K562 (cell line): ENCODE measurements at regions not wholly inside any gene's neighbourhood (a gene's known extent, or its start where the extent isn't known, plus 50 kb on each side); places are given as distances from the start of the nearest gene placed in this dataset.

Experiments used
- ATAC-seq: fragments of 200-7000 bp; cut with Tn5 transposase; 3 replicates; pipeline ENCODE4 v1.9.1; 2020; ENCODE audit warnings: moderate library complexity
- BruUV-seq: library from RNA; stranded (reverse); fragments of 400-500 nt; replicated peaks from 2 replicates; lab custom pipeline; 2021; lab: Mats Ljungman, UMichigan
- CTCF ChIA-PET: fragments of 300-600 bp; formaldehyde crosslinking; extraction: SDS; loops from one replicate; lab custom pipeline; 2021; ENCODE audit warnings: low intra/inter-chr PET ratio; lab: Yijun Ruan, JAX
- POLR2A ChIA-PET: fragments of 300-600, 350-650 bp; sonication (Branson Sonifier 250); formaldehyde crosslinking; extraction: SDS; loops from one replicate; lab custom pipeline; 2021; ENCODE audit warnings: antibody characterized with exemption, inconsistent platforms; lab: Yijun Ruan, JAX
- DNase-seq, 4 experiments: peaks; one replicate each; pipeline versions ENCODE4 v3.0.0 to v3.0.0-alpha.2; 2011 to 2018; ENCODE audit warnings: low spot score in 3 of 4, mixed read lengths in 3 of 4; ENCODE audit errors: extremely low read depth in 1 of 4
- FAIRE-seq: peaks from 2 replicates; lab custom pipeline; 2011; peaks lifted over from hg19 to GRCh38; lab: Jason Lieb, UNC
- H2AFZ ChIP-seq: 2 replicates; pipeline ENCODE4 v1.6.0; 2011; ENCODE audit warnings: low read depth, low read length, control low read depth, inconsistent platforms
- H3K27ac ChIP-seq: fragments of 200-600 bp; 3 replicates; pipeline ENCODE4 v1.8.0; 2011; ENCODE audit warnings: low read depth, mild to moderate bottlenecking, control low read depth, inconsistent platforms, low read length, moderate library complexity, mixed read lengths; ENCODE audit errors: extremely low read depth
- H3K27me3 ChIP-seq, 2 experiments: fragments of 300-600 bp in 1 of 2; 2 replicates in 1 of 2; 3 replicates in 1 of 2; pipeline versions ENCODE4 v1.6.0 to v1.8.0; 2011; ENCODE audit warnings: inconsistent platforms in 2 of 2, low read length in 2 of 2, mild to moderate bottlenecking in 1 of 2, mixed read lengths in 1 of 2, moderate library complexity in 1 of 2; ENCODE audit not compliant: control insufficient read depth in 2 of 2, insufficient read depth in 2 of 2
- H3K36me3 ChIP-seq: fragments of 300-600 bp; 3 replicates; pipeline ENCODE4 v1.8.0; 2011; ENCODE audit warnings: mild to moderate bottlenecking, low read length, inconsistent platforms; ENCODE audit not compliant: control insufficient read depth, insufficient read depth
- H3K4me1 ChIP-seq, 2 experiments: fragments of 200-600 bp in 1 of 2; replicated peaks in 1 of 2; 2 replicates in 1 of 2; 3 replicates in 1 of 2; pipeline versions ENCODE4 v1.5.1 to v1.8.0; 2011; ENCODE audit warnings: inconsistent platforms in 2 of 2, low read length in 2 of 2, mild to moderate bottlenecking in 1 of 2, mixed read lengths in 1 of 2, moderate library complexity in 1 of 2; ENCODE audit not compliant: control insufficient read depth in 2 of 2, insufficient read depth in 2 of 2
- H3K4me2 ChIP-seq: 2 replicates; pipeline ENCODE4 v1.6.1; 2011; ENCODE audit warnings: low read length, control low read depth, inconsistent platforms, mixed read lengths; ENCODE audit not compliant: insufficient read depth
- H3K4me3 ChIP-seq: fragments of 200-600 bp; sonication (generic), shearing (Covaris generic); 2 replicates; pipeline ENCODE4 v1.5.1; 2016; ENCODE audit warnings: control low read depth, inconsistent platforms
- H3K79me2 ChIP-seq: fragments of 200-600 bp; 3 replicates; pipeline ENCODE4 v1.8.0; 2011; ENCODE audit warnings: low read length, inconsistent platforms; ENCODE audit not compliant: control insufficient read depth, insufficient read depth
- H3K9ac ChIP-seq, 2 experiments: 2 replicates each; pipeline versions ENCODE4 v1.6.0 to v1.6.1; 2011; ENCODE audit warnings: low read depth in 2 of 2, low read length in 2 of 2, control low read depth in 1 of 2, inconsistent platforms in 1 of 2, mild to moderate bottlenecking in 1 of 2, mixed read lengths in 1 of 2; ENCODE audit not compliant: insufficient read depth in 1 of 2
- H3K9me1 ChIP-seq: one replicate; pipeline ENCODE4 v1.6.0; 2011; ENCODE audit warnings: inconsistent platforms, mild to moderate bottlenecking, low read length, moderate library complexity; ENCODE audit not compliant: control insufficient read depth, insufficient read depth
- H3K9me3 ChIP-seq: replicated peaks from 2 replicates; pipeline ENCODE4 v1.5.1; 2011; ENCODE audit warnings: low read depth, low read length, inconsistent platforms; ENCODE audit not compliant: control insufficient read depth, insufficient read depth
- H4K20me1 ChIP-seq: replicated peaks from 2 replicates; pipeline ENCODE4 v1.6.1; 2011; ENCODE audit warnings: low read length, inconsistent platforms, mixed read lengths; ENCODE audit not compliant: control insufficient read depth, insufficient read depth
- CEBPZ ChIP-seq: fragments of 150-350 bp; IDR thresholded peaks from 2 replicates; pipeline ENCODE4 v1.6.1; 2014; ENCODE audit warnings: low read depth, mild to moderate bottlenecking, low read length, borderline replicate concordance
- NONO ChIP-seq, 2 experiments: fragments of 200-400 bp in 1 of 2; fragments of 450-650 bp in 1 of 2; formaldehyde crosslinking in 1 of 2; IDR thresholded peaks; 2 replicates each; pipeline ENCODE4 v1.6.1; 2017; ENCODE audit warnings: low read depth in 2 of 2, mild to moderate bottlenecking in 2 of 2, moderate library complexity in 2 of 2, low read length in 1 of 2
- WGBS: fragments of 100-300 bp; shearing (Covaris generic); methylation state at CpG from one replicate; pipeline ENCODE4 v1.1.6; 2016; ENCODE audit warnings: low coverage, mixed read lengths; ENCODE audit not compliant: insufficient coverage; ENCODE audit errors: missing lambda C conversion rate; 5-methylcytosine and 5-hydroxymethylcytosine counted together
- in situ Hi-C: fragments of 300-500 bp; cut with MboI; formaldehyde crosslinking; loops from 4 replicates; pipeline ENCODE4 v1.15.0; 2018; ENCODE audit warnings: inconsistent platforms, mixed read lengths
- intact Hi-C: fragments of 100-400 bp; cut with micrococcal nuclease; formaldehyde crosslinking; loops from 2 replicates; pipeline ENCODE4 v1.14.2; 2022

- in situ Hi-C loops (loop anchor here (25.0 kb wide), 1 partner anchor 1766 kb away; no protein-coding TSS in a partner anchor), intact Hi-C loops (loop anchor here (10.0 kb wide), 2 partner anchors 78 to 1998 kb away; no protein-coding TSS in a partner anchor)
- Histone ChIP-seq H2AFZ (no peak overlapping the region), H3K4me2 (no peak overlapping the region), H3K4me3 (no peak overlapping the region), H3K27ac (no peak overlapping the region), H3K4me1 (no peaks in the 10 kb centered on the region; a peak in 1 of 5 replicates), H4K20me1 (no peaks in the 10 kb centered on the region), H3K9me1 (no peaks in the 10 kb centered on the region), H3K36me3 (no peaks in the 10 kb centered on the region), H3K9ac (no peak overlapping the region), H3K79me2 (no peaks in the 10 kb centered on the region), H3K9me3 (no peaks in the 10 kb centered on the region), H3K27me3 (no peaks in the 10 kb centered on the region)
- no peak for TF ChIP-seq NONO (IDR thresholded peaks at IDR 0.05; ENCODE audit: low read depth in 2 of 2, low read length in 1 of 2)
- no peak for TF ChIP-seq CEBPZ
- no peak for ATAC-seq
- no peak for FAIRE-seq
- BruUV-seq = no TSS peak
- CTCF ChIA-PET = no interaction called here
- POLR2A ChIA-PET = no interaction called here
- no peak for DNase-seq
- 4% methylated on average over 5 of the region's 5 CpGs for WGBS
Measured at GRCh38 chrX:43553257-43553656, 102.8 kb upstream of the MAOA start.
